GM18951 (cell line): ENCODE measurements at regions not wholly inside any gene's neighbourhood (a gene's known extent, or its start where the extent isn't known, plus 50 kb on each side); places are given as distances from the start of the nearest gene placed in this dataset.
"Not testable (repeated sequence)": the region's sequence is repeated elsewhere in the genome, so short reads cannot be mapped to it uniquely, and the experiment has no call there.

Source experiments
- POLR2A ChIP-seq: IDR thresholded peaks from 4 replicates; pipeline ENCODE4 v1.6.1; 2011; ENCODE audit warnings: mild to moderate bottlenecking; ENCODE audit not compliant: insufficient read length, insufficient read depth; ENCODE audit errors: extremely low read depth
- in situ Hi-C: fragments of 300-500 bp; cut with MboI; formaldehyde crosslinking; loops from one replicate; pipeline ENCODE4 v1.12.0; 2022; ENCODE audit warnings: low sequenced_read_pairs, mixed read lengths, inconsistent platforms; ENCODE audit not compliant: unreplicated experiment

DNA sequence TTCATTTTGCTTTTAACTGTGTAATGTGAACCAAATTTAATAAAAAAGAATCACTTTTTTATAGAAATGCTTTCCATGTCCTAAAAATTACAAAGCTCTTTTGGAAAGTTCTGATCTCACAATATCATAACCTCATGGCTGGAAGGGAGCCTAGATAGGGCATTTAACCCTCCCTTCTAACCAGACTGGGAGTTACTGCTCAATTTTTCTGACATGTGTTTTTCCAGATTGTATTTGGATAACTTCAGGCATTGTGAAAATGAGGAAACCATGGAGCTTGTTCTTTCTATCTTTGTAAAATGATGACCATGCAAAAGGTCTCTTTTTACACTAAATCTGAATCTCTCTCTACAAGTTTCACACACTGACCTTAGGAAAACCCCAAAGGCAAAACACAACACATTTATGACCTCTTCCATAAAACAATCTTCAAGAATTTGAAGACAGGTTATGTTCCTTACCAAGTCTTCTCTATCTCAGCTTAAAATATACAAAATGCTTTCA, 508.8 kb downstream of the DIPK2A start:
- in situ Hi-C loops, result no loop called here
- no peak for TF ChIP-seq POLR2A

- in situ Hi-C loops, result no loop called here
These were observed 511.3 kb downstream of the DIPK2A start for GRCh38 chr3:144482876-144483275.

GRCh38 chr3:144487011-144487410, 515.4 kb downstream of the DIPK2A start:
- no peak for TF ChIP-seq POLR2A
- in situ Hi-C loops, result no loop called here

More at GRCh38 chr3:144482876-144483275, 511.3 kb downstream of the DIPK2A start:
- TF ChIP-seq POLR2A, result no peak

DNA sequence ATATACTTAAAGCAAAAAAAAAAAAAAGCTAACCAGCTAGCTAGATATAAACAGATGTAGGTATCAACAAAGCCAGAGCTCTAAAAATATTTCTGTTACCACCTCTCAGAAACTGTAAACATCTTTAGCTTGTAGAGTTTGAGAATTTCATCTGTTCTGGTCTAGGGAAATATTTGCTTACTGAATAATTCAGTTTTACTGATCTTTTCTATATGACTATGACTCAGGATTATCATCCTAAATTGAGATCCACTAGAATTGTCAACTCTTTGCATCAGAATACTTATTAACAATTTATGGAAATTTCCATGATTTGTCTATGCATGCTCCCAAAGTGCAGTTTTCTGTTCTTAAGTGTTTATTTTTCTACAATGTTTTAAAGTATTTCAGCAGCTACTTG, 517.3 kb downstream of the DIPK2A start:
- in situ Hi-C loops, result no loop called here
- TF ChIP-seq POLR2A, result no peak

- in situ Hi-C loops, result no loop called here
- TF ChIP-seq POLR2A, result no peak
These were observed 519.7 kb downstream of the DIPK2A start for GRCh38 chr3:144491333-144491732.

GRCh38 chr3:144494651-144495050, 523.0 kb downstream of the DIPK2A start:
- in situ Hi-C loops, result not testable (repeated sequence)

GRCh38 chr3:144496141-144496835, 524.7 kb downstream of the DIPK2A start:
- in situ Hi-C loops, result no loop called here
- TF ChIP-seq POLR2A, result no peak

DNA sequence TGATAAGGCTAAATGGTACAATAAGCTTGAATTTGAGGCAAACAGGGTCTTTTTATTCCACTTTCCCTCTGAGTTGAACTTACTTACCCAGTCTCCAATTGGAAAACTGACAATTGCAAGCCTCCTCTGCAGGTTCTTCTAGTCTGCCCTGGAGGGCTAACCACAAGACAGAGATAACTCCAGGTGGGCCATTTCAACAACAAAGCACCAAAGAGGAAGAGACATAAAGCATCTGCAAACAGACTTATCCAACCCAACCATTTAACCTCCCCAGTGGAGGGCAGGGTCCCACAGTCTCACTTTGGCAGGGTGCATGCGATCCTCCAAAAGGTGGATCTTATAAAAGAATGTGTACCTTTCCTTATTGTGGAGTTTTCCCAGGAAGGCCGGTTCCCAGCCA, 525.8 kb downstream of the DIPK2A start:
- in situ Hi-C loops, result no loop called here
- TF ChIP-seq POLR2A, result no peak

DNA sequence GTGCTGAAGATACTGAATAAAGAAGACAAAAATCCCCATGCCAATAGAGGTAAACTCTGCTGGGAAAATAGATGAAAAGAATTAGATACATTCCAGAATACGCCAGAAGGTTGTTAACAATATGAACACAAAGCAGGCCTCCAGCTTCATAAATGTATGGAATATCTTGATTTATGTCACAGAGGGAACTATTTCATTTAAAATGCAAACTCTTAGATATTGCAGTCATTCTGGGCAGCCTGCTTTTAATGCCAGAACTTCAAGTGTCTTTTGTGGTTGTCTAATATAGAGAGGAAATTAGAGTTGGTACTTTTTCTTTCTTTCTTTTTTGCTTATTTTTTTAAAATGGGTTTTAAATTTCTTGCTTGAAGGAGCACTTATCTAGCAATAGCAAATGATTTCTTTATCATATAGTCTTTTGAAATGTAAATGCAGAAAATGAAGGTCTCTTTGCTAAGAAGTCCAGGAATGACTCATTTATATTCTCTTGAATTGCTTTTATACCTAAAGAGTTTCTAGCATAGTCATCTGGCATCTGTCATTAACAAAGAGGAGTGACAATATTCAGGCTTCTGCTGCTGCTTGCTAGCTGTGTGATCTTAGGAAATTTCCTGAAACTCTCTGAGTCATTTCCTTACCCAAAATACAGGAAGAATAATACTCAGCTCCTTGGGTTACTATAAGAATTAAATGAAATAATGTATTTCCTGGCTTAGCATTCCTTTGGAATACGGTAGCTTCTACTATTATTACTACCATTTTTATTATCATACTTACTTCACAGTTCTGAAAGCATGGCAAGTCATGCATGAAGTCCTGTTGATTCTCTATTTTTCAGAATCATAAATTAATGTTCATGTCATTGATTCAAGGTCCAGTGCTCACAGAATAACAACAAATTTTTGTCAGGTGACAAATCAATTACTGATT, 527.6 kb downstream of the DIPK2A start:
- in situ Hi-C loops, result no loop called here
- no peak for TF ChIP-seq POLR2A

GRCh38 chr3:144501467-144501866, 529.8 kb downstream of the DIPK2A start:
- no peak for TF ChIP-seq POLR2A
- in situ Hi-C loops, result no loop called here

DNA sequence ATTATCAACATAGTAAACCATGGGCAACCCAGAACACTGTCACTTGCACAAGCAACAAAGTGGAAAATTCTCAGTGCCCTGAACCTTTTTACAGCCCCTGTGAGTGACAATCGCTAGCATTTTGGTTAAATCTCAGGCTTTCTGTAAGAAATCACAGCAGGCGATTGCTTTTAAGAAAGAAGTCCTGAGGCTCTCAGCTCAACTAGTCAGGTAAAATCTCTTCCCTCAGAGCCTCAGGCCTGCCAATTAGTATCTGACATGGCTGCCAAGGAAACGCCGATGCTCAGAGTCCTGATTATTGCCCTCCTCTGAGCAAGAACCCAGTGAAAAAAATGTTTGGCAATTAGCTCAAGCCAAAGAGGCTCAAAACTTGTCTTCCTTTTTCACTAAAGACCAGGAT, 530.8 kb downstream of the DIPK2A start:
- in situ Hi-C loops, result no loop called here
- no peak for TF ChIP-seq POLR2A

DNA sequence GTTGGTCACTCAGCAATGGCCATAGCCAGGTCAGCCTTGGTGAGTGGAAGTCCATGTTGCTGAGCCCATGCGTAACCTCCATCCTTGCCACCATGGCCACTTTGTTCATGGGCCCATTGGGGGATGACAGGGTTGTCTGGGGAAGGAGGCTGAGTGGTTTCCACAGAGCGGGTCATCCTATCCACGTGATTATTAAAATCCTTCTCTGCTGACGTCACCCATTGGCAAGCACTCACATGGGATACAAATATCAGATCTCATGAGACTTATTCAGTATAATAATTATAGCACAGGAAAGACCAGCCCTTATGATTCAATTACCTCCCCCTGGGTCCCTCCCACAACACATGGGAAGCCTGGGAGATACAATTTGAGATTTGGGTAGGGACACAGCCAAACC, 534.8 kb downstream of the DIPK2A start:
- in situ Hi-C loops, result not testable (repeated sequence)

- no peak for TF ChIP-seq POLR2A
- in situ Hi-C loops, result no loop called here
These were observed 539.7 kb downstream of the DIPK2A start for GRCh38 chr3:144511346-144511745.

DNA sequence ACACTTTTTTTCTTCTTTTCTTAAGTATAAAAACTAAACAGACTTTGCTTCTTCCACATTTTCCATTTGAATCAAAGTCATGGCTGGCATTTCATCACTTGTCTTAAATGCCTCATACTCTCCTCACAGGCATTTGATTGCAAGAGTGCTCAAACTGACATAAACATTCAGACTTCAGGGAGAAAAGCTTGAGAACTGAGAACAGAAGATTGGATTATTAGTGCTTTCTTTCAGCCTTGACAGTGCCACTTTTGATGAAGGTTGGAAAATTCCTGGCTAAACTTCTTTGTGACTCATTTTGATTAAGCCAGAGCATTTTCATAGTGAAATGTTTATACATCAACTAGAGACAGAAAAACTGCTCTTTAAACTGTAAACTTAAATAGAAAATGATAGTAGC, 544.4 kb downstream of the DIPK2A start:
- no peak for TF ChIP-seq POLR2A
- in situ Hi-C loops, result no loop called here
